ENCODE measurements at regions not wholly inside any gene's neighbourhood (a gene's known extent, or its start where the extent isn't known, plus 50 kb on each side); places are given as distances from the start of the nearest gene placed in this dataset.

DNA sequence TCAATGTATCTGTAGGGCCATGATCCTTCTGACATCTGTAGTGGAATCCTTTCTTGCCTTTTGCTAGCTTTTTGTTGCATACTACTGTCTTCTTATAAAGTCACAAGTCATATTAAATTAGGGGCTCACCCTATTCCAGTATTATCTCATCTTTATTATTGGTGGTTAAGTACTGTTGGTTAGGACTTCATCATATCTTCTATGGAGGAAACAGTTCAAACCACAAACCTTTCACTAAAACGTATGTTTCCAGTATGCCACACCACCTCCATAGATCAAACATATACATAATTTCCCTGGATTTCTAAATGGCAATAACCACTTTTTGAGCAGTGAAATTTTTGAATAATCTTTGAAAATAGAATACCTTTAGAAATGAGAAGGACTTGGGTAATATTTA, 62.8 kb upstream of the PCDH9 start:
- CTCF ChIA-PET (ENCODE audit: partially characterized antibody): no interaction called here
- Histone ChIP-seq H3K79me1 (ENCODE audit: low read depth, low read length) (no peaks in the 10 kb centered on the region), H3K4me2 (ENCODE audit: insufficient read depth in 1 of 2, low read depth in 2 of 2, low read length in 2 of 2) (no peak overlapping the region), H3K36me3 (ENCODE audit: control insufficient read depth in 2 of 4, insufficient read depth in 4 of 4, low read length in 3 of 4) (no peaks in the 10 kb centered on the region), H2BK15ac (ENCODE audit: low read length) (no peak overlapping the region), H3K27me3 (replicated peaks in 1 of 4; ENCODE audit: control insufficient read depth in 3 of 4, extremely low read depth in 1 of 4, insufficient read depth in 3 of 4, low read length in 3 of 4) (no peaks in the 10 kb centered on the region), H2BK120ac (replicated peaks; ENCODE audit: low read depth, low read length) (no peak overlapping the region), H2AK5ac (ENCODE audit: low read depth, low read length) (no peak overlapping the region), H4K91ac (replicated peaks; ENCODE audit: insufficient read length, low read length) (no peak overlapping the region), H4K5ac (ENCODE audit: insufficient read length, low read depth, low read length) (no peak overlapping the region), H2BK12ac (ENCODE audit: low read depth, low read length) (no peak overlapping the region), H3K9ac (replicated peaks in 1 of 4; ENCODE audit: extremely low read depth in 1 of 4, low read depth in 3 of 4, low read length in 3 of 4) (no peak overlapping the region), H3K14ac (ENCODE audit: insufficient read length) (no peak overlapping the region), H4K8ac (ENCODE audit: extremely low read depth, insufficient read depth, low read length) (no peak overlapping the region), H3K56ac (replicated peaks; ENCODE audit: insufficient read length, low read depth, low read length) (no peak overlapping the region), H3K9me3 (ENCODE audit: insufficient read depth in 2 of 2, low read depth in 1 of 2, low read length in 1 of 2) (no peaks in the 10 kb centered on the region), H3K4me3 (ENCODE audit: extremely low read depth in 1 of 4, insufficient read depth in 2 of 4, low read depth in 3 of 4, low read length in 4 of 4) (no peak overlapping the region), H3K27ac (ENCODE audit: low read depth, low read length) (no peak overlapping the region), H3K23me2 (ENCODE audit: low read depth, low read length) (no peaks in the 10 kb centered on the region), H4K20me1 (replicated peaks in 1 of 2; ENCODE audit: control insufficient read depth in 1 of 2, insufficient read depth in 2 of 2, low read length in 2 of 2) (no peaks in the 10 kb centered on the region), H3K79me2 (ENCODE audit: control insufficient read depth in 1 of 2, insufficient read depth in 2 of 2, low read length in 2 of 2) (no peaks in the 10 kb centered on the region), H3K4ac (replicated peaks; ENCODE audit: insufficient read length, low read depth, low read length) (no peak overlapping the region), H2AFZ (ENCODE audit: low read length) (no peak overlapping the region), H2BK20ac (ENCODE audit: low read length) (no peak overlapping the region), H3K4me1 (replicated peaks in 1 of 4; ENCODE audit: control insufficient read depth in 3 of 4, insufficient read depth in 4 of 4, low read length in 3 of 4) (no peaks in the 10 kb centered on the region), H3K18ac (ENCODE audit: extremely low read depth, low read length) (no peak overlapping the region), H2BK5ac (ENCODE audit: low read depth, low read length) (no peak overlapping the region), H3K23ac (ENCODE audit: insufficient read length) (no peak overlapping the region)
- 90% methylated on average over 1 of the region's 1 CpG; no CpG with 5 or more reads in 1 of the 2 experiments for WGBS, 2 experiments (ENCODE audit: extremely low coverage in 1 of 2, insufficient coverage in 1 of 2, insufficient read length in 1 of 2, insufficient replicate concordance in 2 of 2, low coverage in 1 of 2, low lambda C conversion rate in 2 of 2, missing lambda C conversion rate in 1 of 2)
- POLR2A ChIA-PET (ENCODE audit: partially characterized antibody): no interaction called here
- FAIRE-seq: no peak
- no peak for DNase-seq (ENCODE audit: low read depth in 1 of 2, low spot score in 2 of 2)
- TF ChIP-seq SIN3A (conservative IDR thresholded peaks at IDR 0.05 in 1 of 2, IDR thresholded peaks at IDR 0.05 in 1 of 2; ENCODE audit: low read depth in 1 of 2, low read length in 2 of 2) (no peak), JUND (IDR thresholded peaks at IDR 0.05; ENCODE audit: low read length) (no peak), TCF12 (IDR thresholded peaks at IDR 0.05; ENCODE audit: low read depth, low read length) (no peak), CHD2 (IDR thresholded peaks at IDR 0.05; ENCODE audit: low read length) (no peak), RFX5 (IDR thresholded peaks at IDR 0.05; ENCODE audit: borderline replicate concordance, low read depth, low read length) (no peak), KDM5A (IDR thresholded peaks at IDR 0.05; ENCODE audit: low read length) (no peak), TEAD4 (IDR thresholded peaks at IDR 0.05; ENCODE audit: low read depth, low read length) (no peak), TBP (IDR thresholded peaks at IDR 0.05; ENCODE audit: low read depth, low read length) (no peak), CBX8 (IDR thresholded peaks at IDR 0.05; ENCODE audit: borderline replicate concordance, low read depth, low read length) (no peak), SIX5 (IDR thresholded peaks at IDR 0.05; ENCODE audit: low read depth, low read length) (no peak), GABPA (IDR thresholded peaks at IDR 0.05; ENCODE audit: borderline replicate concordance, insufficient read depth, low read length) (no peak), EZH2 (IDR thresholded peaks at IDR 0.05; ENCODE audit: low read depth, low read length, severe bottlenecking) (no peak)
- TF ChIP-seq, protein P1, sequence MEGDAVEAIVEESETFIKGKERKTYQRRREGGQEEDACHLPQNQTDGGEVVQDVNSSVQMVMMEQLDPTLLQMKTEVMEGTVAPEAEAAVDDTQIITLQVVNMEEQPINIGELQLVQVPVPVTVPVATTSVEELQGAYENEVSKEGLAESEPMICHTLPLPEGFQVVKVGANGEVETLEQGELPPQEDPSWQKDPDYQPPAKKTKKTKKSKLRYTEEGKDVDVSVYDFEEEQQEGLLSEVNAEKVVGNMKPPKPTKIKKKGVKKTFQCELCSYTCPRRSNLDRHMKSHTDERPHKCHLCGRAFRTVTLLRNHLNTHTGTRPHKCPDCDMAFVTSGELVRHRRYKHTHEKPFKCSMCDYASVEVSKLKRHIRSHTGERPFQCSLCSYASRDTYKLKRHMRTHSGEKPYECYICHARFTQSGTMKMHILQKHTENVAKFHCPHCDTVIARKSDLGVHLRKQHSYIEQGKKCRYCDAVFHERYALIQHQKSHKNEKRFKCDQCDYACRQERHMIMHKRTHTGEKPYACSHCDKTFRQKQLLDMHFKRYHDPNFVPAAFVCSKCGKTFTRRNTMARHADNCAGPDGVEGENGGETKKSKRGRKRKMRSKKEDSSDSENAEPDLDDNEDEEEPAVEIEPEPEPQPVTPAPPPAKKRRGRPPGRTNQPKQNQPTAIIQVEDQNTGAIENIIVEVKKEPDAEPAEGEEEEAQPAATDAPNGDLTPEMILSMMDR (IDR thresholded peaks at IDR 0.05; ENCODE audit: control extremely low read depth in 1 of 3, insufficient read depth in 1 of 3, low read depth in 1 of 3, low read length in 3 of 3): no peak

Data from H1 (cell line).